ENCODE measurements at regions not wholly inside any gene's neighbourhood (a gene's known extent, or its start where the extent isn't known, plus 50 kb on each side); places are given as distances from the start of the nearest gene placed in this dataset.
A peak's percentile ranks its signal among the peaks of the same experiment; 100 is the strongest.

DNA sequence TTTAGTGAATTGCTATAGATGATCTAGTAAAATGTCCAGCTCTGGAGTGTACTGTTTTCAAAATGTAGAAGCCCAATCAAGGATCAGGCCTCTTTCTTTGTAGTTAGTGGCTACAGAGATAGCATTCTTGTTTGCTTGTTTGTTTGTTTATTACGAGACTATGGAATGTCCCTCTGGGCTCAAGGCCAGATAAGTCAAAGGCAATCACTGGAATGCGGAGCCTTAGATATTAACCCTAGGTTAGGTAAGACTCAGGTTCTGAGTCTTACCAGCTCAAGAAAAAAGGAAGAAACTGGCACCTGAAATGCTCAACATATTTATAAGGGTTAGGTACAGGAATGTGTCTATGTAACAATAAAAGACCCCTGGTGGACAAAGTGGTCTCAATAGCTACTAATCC, 261.5 kb downstream of the SLC7A11 start:
- DNase-seq (ENCODE audit: low spot score) (no peak), ATAC-seq (ENCODE audit: low FRiP score) (no peak)
- TF ChIP-seq, protein P1, sequence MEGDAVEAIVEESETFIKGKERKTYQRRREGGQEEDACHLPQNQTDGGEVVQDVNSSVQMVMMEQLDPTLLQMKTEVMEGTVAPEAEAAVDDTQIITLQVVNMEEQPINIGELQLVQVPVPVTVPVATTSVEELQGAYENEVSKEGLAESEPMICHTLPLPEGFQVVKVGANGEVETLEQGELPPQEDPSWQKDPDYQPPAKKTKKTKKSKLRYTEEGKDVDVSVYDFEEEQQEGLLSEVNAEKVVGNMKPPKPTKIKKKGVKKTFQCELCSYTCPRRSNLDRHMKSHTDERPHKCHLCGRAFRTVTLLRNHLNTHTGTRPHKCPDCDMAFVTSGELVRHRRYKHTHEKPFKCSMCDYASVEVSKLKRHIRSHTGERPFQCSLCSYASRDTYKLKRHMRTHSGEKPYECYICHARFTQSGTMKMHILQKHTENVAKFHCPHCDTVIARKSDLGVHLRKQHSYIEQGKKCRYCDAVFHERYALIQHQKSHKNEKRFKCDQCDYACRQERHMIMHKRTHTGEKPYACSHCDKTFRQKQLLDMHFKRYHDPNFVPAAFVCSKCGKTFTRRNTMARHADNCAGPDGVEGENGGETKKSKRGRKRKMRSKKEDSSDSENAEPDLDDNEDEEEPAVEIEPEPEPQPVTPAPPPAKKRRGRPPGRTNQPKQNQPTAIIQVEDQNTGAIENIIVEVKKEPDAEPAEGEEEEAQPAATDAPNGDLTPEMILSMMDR (IDR thresholded peaks at IDR 0.05): no peak

DNA sequence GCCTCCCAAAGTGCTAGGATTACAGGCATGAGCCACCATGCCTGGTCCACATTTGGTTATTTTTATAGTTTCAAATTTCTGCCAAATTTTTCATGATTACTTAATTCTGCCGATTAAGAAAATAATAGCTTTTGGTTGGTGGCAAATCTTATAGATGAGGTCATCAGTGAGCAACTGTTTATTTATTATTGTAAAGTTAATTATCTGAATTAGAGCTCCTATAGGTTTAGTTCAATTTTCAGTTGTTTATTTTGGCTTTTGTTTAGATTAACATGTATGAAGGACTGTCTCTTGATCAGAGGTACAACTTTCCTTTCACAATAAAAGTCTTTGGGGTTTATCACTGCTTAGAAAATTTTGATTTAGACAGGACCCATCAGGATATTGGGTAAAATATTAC, 262.2 kb downstream of the SLC7A11 start:
- DNase-seq (ENCODE audit: low spot score) (no peak), ATAC-seq (ENCODE audit: low FRiP score) (no peak)
- TF ChIP-seq, protein P1 (IDR thresholded peaks at IDR 0.05): no peak

DNA sequence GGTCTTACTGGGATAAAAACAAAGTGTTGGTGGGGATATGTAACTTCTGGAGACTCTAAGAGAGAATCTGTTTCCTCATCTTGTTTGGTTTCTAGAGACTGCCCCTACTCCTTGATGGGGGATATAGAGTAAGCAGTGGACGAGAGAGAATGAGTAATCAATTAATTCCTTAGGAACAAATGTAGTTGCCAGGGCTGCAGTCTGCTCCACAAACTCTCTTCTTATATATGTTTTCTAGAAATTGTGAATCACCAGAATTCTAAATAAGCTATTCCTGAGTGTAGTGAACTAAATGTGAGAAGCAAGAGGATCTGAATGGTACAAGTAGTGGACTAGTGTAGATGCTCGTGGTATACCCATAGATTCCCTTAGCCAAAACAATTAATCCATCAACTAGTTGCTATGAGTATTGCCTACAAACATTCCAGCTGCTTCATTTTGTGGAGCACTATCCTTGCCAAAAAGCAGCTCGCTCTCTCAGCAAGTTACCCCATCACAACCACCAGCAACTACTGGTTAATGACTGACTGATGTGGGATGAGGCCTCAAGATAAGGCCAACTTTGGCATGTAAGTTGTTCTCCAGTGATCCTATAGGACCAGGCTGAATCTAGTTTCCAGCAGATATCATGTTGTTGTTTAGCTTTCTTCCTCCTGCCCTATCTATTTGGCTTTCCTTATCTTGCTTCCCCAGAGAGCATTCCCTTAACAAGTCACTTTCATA, 273.0 kb downstream of the SLC7A11 start:
- TF ChIP-seq, protein P1 (IDR thresholded peaks at IDR 0.05): no peak
- no peak for ATAC-seq (ENCODE audit: low FRiP score)
- no peak for DNase-seq (ENCODE audit: low spot score)

DNA sequence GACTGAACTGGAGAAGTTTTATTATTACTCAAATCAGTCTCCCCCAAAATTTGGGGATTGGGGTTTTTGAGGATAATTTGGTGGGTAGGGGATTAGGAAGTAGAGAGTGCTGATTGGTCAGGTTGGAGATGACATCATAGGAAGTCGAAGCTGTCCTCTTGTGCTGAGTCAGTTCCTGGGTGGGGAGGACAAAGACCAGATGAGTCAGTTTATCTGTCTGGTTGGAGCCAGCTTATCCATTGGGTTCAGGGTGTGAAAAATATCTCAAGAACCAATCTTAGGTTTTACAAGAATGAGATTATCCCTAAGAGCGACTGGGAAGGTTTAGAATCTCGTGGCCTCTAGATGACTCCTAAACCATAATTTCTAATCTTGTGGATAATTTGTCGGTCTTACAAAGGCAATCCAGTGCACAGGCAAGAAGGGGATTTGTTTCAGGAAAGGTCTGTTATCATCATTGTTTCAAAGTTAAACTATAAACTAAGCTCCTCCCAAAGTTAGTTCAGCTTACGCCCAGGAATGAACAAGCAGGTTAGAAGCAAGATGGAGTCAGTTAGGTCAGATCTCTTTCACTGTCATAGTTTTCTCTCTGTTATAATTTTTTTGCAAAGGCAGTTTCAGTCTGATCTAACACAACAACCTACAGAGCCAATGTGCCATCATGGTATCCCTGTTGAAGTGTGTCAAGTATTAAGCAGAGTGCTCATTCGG, 274.5 kb downstream of the SLC7A11 start:
- DNase-seq (ENCODE audit: low spot score) (no peak), ATAC-seq (ENCODE audit: low FRiP score) (no peak)
- TF ChIP-seq, protein P1 (IDR thresholded peaks at IDR 0.05): no peak

DNA sequence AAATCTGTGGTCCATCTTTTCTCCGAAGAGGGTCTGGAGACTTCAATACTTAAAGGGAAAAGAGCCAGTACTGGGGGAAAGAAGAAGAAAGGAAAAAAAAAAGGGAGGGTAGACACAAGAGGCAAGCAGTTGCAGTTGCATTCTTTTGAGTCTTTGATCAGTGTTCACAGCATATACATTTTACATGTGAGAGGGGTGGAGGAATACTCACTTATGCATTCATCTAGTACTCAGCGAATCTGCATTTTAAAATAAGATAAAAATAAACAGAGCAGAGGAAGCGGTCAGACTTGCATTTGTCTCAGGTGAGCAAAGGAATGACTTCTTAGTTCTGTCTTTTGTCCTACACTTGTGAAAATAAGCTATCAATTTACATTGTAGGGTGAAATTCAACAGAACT, 275.6 kb downstream of the SLC7A11 start:
- TF ChIP-seq, protein P1 (IDR thresholded peaks at IDR 0.05): no peak
- DNase-seq (ENCODE audit: low spot score): no peak

DNA sequence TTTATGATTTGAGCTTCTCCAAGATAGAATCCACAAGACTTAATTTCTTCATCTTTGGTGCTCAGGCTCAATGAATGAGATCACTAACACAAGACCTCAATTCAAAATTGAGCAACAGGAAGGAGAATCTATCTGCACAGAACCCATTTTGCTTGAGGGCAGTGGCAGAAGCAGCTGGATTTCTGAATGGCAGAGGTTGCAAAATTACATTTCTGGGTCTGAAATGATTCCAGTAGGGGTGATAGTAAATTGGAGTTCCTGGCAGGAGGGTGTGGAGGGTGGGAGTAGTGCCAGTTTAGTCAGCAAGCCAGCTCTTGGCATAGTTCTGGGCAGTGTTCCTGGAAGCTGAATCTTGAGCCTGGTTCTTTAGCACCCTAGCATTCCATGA, 281.1 kb downstream of the SLC7A11 start:
- TF ChIP-seq, protein P1 (IDR thresholded peaks at IDR 0.05): no peak
- ATAC-seq (ENCODE audit: low FRiP score) (peak; percentile 98), DNase-seq (ENCODE audit: low spot score) (peak; percentile 27)

More for the DNA sequence above, 275.6 kb downstream of the SLC7A11 start:
- ATAC-seq (ENCODE audit: low FRiP score): no peak

Data from omental fat pad (tissue), 3 donors.